RWPE2 (cell line): ENCODE measurements at regions not wholly inside any gene's neighbourhood (a gene's known extent, or its start where the extent isn't known, plus 50 kb on each side); places are given as distances from the start of the nearest gene placed in this dataset.

Experiments used
- ATAC-seq: fragments of 200-7000 bp; cut with Tn5 transposase; 3 replicates; pipeline ENCODE4 v1.9.1; 2021; ENCODE audit warnings: low read depth
- DNase-seq: peaks from one replicate; pipeline ENCODE4 v3.0.0-alpha.2; 2020; ENCODE audit warnings: low spot score
- H3K27ac ChIP-seq: fragments of 450-650 bp; 2 replicates; pipeline ENCODE4 v1.5.1; 2017; ENCODE audit warnings: mild to moderate bottlenecking; ENCODE audit not compliant: poor library complexity, severe bottlenecking
- H3K27me3 ChIP-seq: fragments of 250-450 bp; sonication (Bioruptor Pico); 2 replicates; pipeline ENCODE4 v1.5.1; 2021; ENCODE audit warnings: mild to moderate bottlenecking, moderate library complexity; ENCODE audit not compliant: insufficient read depth, poor library complexity, severe bottlenecking
- H3K36me3 ChIP-seq: fragments of 250-450 bp; sonication (Bioruptor Pico); 2 replicates; pipeline ENCODE4 v1.5.1; 2020; ENCODE audit warnings: low read depth, mild to moderate bottlenecking, moderate library complexity
- H3K4me1 ChIP-seq: fragments of 250-450 bp; sonication (Bioruptor Pico); 2 replicates; pipeline ENCODE4 v1.5.1; 2021; ENCODE audit warnings: mild to moderate bottlenecking, moderate library complexity; ENCODE audit not compliant: insufficient read depth, poor library complexity, severe bottlenecking
- H3K4me3 ChIP-seq: fragments of 250-450 bp; sonication (Bioruptor Pico); 2 replicates; pipeline ENCODE4 v1.5.1; 2021; ENCODE audit warnings: mild to moderate bottlenecking, moderate library complexity; ENCODE audit not compliant: severe bottlenecking
- H3K9me3 ChIP-seq: fragments of 250-450 bp; sonication (Bioruptor Pico); 2 replicates; pipeline ENCODE4 v1.5.1; 2021; ENCODE audit warnings: mild to moderate bottlenecking, moderate library complexity; ENCODE audit not compliant: severe bottlenecking
- CTCF ChIP-seq: fragments of 450-650 bp; IDR thresholded peaks from one replicate; pipeline ENCODE4 v1.5.1; 2017; ENCODE audit warnings: mild to moderate bottlenecking, moderate library complexity; ENCODE audit not compliant: poor library complexity, severe bottlenecking

DNA sequence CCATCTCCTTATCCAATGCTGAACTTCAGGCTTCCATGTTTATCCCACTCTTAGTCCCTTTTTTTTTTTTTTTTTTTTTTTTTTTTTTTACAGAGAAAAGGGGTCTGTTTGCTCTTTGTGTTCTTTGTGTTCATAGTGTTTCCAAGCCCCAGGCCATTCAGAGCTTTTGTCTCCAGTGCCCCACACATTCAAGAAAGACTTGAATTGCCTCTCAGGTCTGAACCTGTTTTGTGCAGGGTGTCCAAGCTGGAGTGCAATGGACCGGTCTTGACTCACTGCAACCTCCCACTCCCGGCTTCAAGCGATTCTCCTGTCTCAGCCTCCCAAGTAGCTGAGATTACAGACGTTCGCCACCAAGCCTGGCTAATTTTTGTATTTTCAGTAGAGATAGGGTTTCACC, 191.2 kb downstream of the PALM2AKAP2 start:
- Histone ChIP-seq H3K27me3 (no peaks in the 10 kb centered on the region), H3K4me1 (no peaks in the 10 kb centered on the region), H3K4me3 (no peak overlapping the region), H3K36me3 (no peaks in the 10 kb centered on the region), H3K27ac (no peak overlapping the region), H3K9me3 (no peaks in the 10 kb centered on the region)
- no peak for TF ChIP-seq CTCF
- no peak for ATAC-seq
- DNase-seq: no peak

GRCh38 chr9:109972026-109972882, 192.3 kb downstream of the PALM2AKAP2 start:
- Histone ChIP-seq H3K9me3 (no peaks in the 10 kb centered on the region), H3K27ac (no peak overlapping the region), H3K4me1 (no peaks in the 10 kb centered on the region), H3K27me3 (no peaks in the 10 kb centered on the region), H3K36me3 (no peaks in the 10 kb centered on the region), H3K4me3 (no peak overlapping the region)
- TF ChIP-seq CTCF: no peak
- ATAC-seq (no peak; the same call in 2 of the 3 replicates), DNase-seq (no peak)

DNA sequence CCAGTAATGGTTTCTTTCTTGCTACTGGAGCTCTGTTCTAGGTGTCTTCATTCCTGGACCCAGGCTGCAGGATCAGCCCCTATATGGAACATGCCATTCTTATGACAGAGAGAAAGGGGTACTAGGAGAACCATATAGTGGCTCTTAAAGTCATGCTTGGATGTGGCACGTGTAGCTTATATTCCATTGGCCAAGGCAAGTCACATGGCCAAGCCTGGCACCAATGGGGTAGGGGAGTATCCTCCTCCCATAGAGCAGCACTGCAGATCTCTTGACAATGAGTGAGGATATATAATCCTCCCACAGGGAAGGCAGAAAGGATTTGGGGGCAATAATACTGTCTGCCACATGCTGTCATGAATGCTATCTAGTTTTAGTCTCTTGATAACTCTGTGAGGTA, 193.3 kb downstream of the PALM2AKAP2 start:
- no peaks in the 10 kb centered on the region for H3K4me1 ChIP-seq
- no peak for TF ChIP-seq CTCF
- H3K4me3 ChIP-seq: no peak overlapping the region
- H3K27me3 ChIP-seq: no peaks in the 10 kb centered on the region
- no peaks in the 10 kb centered on the region for H3K9me3 ChIP-seq
- H3K27ac ChIP-seq: no peak overlapping the region
- ATAC-seq (no peak), DNase-seq (no peak)
- H3K36me3 ChIP-seq: no peaks in the 10 kb centered on the region

GRCh38 chr9:109974143-109974917, 194.3 kb downstream of the PALM2AKAP2 start:
- DNase-seq: no peak
- no peak for ATAC-seq
- H3K4me3 ChIP-seq: no peak overlapping the region
- TF ChIP-seq CTCF: no peak
- no peaks in the 10 kb centered on the region for H3K27me3 ChIP-seq
- no peaks in the 10 kb centered on the region for H3K36me3 ChIP-seq
- no peaks in the 10 kb centered on the region for H3K4me1 ChIP-seq
- H3K27ac ChIP-seq: no peak overlapping the region
- H3K9me3 ChIP-seq: no peaks in the 10 kb centered on the region
